ENCODE measurements at regions not wholly inside any gene's neighbourhood (a gene's known extent, or its start where the extent isn't known, plus 50 kb on each side); places are given as distances from the start of the nearest gene placed in this dataset.

DNA sequence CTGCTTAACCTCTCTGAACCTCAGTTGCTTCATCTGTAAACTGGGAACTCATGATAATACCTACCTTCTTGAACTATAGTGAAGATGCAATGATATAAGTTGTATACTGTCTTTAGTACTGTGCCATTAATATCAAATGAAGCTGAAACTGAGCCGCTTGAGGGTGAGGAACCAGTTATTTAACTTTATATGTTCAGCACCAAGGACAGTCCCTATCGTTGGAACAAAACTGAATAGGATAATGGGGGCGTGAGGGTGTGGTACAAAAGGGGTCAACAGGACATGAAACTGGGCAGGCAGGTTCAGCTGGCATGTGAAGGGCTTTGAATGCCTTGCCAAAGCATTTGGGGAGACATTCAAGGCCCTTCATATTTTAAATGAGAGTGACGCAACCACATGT lies 112.6 kb downstream of the C11orf91 start:
- TF ChIP-seq, protein P1, sequence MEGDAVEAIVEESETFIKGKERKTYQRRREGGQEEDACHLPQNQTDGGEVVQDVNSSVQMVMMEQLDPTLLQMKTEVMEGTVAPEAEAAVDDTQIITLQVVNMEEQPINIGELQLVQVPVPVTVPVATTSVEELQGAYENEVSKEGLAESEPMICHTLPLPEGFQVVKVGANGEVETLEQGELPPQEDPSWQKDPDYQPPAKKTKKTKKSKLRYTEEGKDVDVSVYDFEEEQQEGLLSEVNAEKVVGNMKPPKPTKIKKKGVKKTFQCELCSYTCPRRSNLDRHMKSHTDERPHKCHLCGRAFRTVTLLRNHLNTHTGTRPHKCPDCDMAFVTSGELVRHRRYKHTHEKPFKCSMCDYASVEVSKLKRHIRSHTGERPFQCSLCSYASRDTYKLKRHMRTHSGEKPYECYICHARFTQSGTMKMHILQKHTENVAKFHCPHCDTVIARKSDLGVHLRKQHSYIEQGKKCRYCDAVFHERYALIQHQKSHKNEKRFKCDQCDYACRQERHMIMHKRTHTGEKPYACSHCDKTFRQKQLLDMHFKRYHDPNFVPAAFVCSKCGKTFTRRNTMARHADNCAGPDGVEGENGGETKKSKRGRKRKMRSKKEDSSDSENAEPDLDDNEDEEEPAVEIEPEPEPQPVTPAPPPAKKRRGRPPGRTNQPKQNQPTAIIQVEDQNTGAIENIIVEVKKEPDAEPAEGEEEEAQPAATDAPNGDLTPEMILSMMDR (IDR thresholded peaks at IDR 0.05) = no peak
- no peak for DNase-seq
- no peaks in the 10 kb centered on the region for H3K36me3 ChIP-seq (ENCODE audit: insufficient read depth in 1 of 2, low read depth in 1 of 2)
- intact Hi-C loops (cut with DNase I) = no loop called here
- no peaks in the 10 kb centered on the region for H3K4me1 ChIP-seq
- H3K4me3 ChIP-seq = no peak overlapping the region
- no peaks in the 10 kb centered on the region for H3K27me3 ChIP-seq (ENCODE audit: insufficient read depth in 3 of 3, low read length in 2 of 3)
- WGBS, 3 donors = 60 to 64% (median 62%) methylated on average over 4 of the region's 4 CpGs
- ATAC-seq = no peak
- no peak overlapping the region for H3K27ac ChIP-seq
- H3K9me3 ChIP-seq = no peaks in the 10 kb centered on the region

DNA sequence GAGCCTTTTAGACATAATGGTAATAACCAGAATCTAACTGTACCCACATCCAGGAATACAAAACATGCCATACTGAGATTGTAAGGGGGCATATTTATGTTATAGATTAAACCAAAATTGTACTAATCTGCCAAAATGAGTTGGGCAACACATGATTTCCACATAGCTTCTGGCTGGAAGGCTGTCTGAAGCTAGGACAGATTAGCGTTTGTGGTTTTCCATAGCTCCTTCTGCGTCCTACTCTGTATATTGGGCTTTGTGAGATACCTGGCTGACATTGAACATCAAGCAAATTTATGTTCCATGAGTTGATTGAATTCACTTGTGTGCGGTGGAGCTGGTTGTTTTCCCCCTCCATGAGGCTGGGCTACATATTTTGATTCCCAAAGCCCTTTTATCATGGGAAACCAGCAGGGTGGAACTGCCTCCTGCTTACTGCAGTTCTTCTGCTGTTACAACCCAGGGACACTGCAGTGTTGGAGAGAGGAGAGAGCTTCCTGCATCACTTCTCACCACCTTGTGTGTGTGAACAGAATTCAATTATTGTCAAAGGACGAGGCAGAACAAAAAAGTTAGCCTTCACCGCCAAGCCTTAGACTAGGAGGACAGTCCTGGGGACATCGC lies 114.9 kb downstream of the C11orf91 start:
- intact Hi-C loops (cut with DNase I) = no loop called here
- Histone ChIP-seq H3K4me3 (no peak overlapping the region), H3K4me1 (no peaks in the 10 kb centered on the region), H3K27ac (no peak overlapping the region), H3K9me3 (no peaks in the 10 kb centered on the region), H3K36me3 (ENCODE audit: insufficient read depth in 1 of 2, low read depth in 1 of 2) (no peaks in the 10 kb centered on the region), H3K27me3 (ENCODE audit: insufficient read depth in 3 of 3, low read length in 2 of 3) (no peaks in the 10 kb centered on the region)
- WGBS, 3 donors = 80 to 83% (median 80%) methylated on average over 6 of the region's 6 CpGs
- ATAC-seq (no peak), DNase-seq (no peak)
- TF ChIP-seq, protein P1 (IDR thresholded peaks at IDR 0.05) = no peak

DNA sequence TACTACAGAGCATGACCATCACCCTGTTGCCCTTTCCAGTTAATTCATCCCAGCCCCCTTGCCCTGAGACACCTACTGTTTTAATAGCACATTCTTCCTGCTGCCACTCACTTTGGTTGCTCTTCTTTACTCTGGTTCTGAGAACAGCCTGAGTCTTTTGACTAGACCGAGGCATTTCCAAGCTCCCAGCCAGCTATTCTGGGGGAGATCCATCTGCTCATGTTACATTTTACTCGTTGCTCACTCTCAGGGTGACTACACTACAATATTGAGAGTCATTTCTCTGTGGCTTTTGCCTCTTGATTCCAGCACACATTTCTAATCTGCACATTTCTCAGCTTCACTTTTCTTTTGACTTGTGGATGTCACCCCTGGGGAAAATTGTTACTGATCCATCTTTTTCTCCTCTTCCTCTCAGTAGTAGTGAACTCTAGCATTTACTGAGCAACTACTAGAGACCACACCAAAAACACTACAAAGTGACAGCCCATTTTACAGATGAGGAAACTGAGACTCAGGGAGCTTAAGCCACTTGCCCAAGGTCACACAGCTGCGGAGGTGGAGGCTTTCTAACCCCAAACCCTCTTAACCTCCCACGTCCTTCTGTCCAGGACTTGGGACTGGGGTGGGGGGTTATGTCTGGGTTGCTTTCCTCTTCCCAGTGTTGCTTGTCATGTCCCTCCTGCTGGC lies 117.8 kb downstream of the C11orf91 start:
- no peak overlapping the region for H3K27ac ChIP-seq
- ATAC-seq (no peak), DNase-seq (no peak)
- no peaks in the 10 kb centered on the region for H3K27me3 ChIP-seq (ENCODE audit: insufficient read depth in 3 of 3, low read length in 2 of 3)
- H3K9me3 ChIP-seq = no peaks in the 10 kb centered on the region
- no peaks in the 10 kb centered on the region for H3K36me3 ChIP-seq (ENCODE audit: insufficient read depth in 1 of 2, low read depth in 1 of 2)
- TF ChIP-seq, protein P1 (IDR thresholded peaks at IDR 0.05) = no peak
- intact Hi-C loops (cut with DNase I) = no loop called here
- no peaks in the 10 kb centered on the region for H3K4me1 ChIP-seq
- no peak overlapping the region for H3K4me3 ChIP-seq
- 45 to 66% (median 54%) methylated on average over 4 of the region's 4 CpGs for WGBS, 3 donors

DNA sequence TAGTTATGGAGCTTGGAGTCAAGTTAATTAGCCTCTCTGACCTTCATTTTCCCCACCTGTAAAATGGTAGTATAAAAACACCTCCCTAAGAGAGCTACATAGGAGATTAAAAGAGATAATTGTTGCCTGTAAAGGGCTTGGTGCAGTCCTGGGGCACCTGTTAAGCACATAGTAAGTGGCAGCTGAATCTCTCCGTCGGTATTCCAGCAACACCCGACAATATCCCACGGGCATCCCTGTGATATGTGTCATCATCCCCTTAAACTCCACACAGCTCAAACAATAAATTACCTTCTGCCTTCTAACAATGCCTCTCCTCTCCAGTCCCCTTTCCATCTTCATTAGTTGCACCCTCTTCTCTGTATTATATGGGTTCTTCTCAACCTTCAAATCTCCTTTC lies 121.5 kb downstream of the C11orf91 start:
- H3K36me3 ChIP-seq (ENCODE audit: insufficient read depth in 1 of 2, low read depth in 1 of 2) = no peaks in the 10 kb centered on the region
- DNase-seq = no peak
- no peak for ATAC-seq
- TF ChIP-seq, protein P1 (IDR thresholded peaks at IDR 0.05) = no peak
- no peak overlapping the region for H3K4me3 ChIP-seq
- no peaks in the 10 kb centered on the region for H3K27me3 ChIP-seq (ENCODE audit: insufficient read depth in 3 of 3, low read length in 2 of 3)
- no peak overlapping the region for H3K27ac ChIP-seq
- no peaks in the 10 kb centered on the region for H3K4me1 ChIP-seq
- no peaks in the 10 kb centered on the region for H3K9me3 ChIP-seq
- WGBS, 3 donors = 88 to 92% (median 91%) methylated on average over 4 of the region's 4 CpGs
- intact Hi-C loops (cut with DNase I) = no loop called here

All from psoas muscle (tissue), 7 donors.